Eye (tissue), 1 donor: ENCODE measurements at regions not wholly inside any gene's neighbourhood (a gene's known extent, or its start where the extent isn't known, plus 50 kb on each side); places are given as distances from the start of the nearest gene placed in this dataset.
"Not testable (repeated sequence)": the region's sequence is repeated elsewhere in the genome, so short reads cannot be mapped to it uniquely, and the experiment has no call there.

Experiments used
- DNase-seq: peaks from one replicate; pipeline ENCODE4 v3.0.0-alpha.2; 2015

DNA sequence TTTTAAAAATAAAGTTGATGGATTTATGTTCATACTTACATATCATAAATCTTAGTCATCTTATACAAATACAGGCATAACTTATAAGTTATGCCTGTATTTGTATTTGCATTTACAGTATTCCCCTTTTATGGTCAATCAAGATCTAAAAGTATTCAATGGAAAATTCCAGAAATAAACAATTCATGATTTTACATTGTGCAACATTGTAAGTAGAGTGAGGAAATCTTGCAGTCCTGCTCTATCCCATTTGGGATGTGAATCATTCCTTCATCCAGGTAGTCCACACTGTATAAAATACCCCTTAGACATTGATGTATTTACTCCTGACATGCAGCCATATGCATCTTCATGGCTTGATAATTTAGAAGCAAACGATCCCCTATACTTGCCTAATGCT lies 795.3 kb downstream of the SLITRK1 start:
- no peak for DNase-seq

GRCh38 chr13:83086088-83086487 lies 796.2 kb downstream of the SLITRK1 start:
- no peak for DNase-seq

- no peak for DNase-seq
Measured at GRCh38 chr13:83085186-83085900, 796.9 kb downstream of the SLITRK1 start.

- no peak for DNase-seq
Measured at GRCh38 chr13:83077499-83077898, 804.8 kb downstream of the SLITRK1 start.

DNA sequence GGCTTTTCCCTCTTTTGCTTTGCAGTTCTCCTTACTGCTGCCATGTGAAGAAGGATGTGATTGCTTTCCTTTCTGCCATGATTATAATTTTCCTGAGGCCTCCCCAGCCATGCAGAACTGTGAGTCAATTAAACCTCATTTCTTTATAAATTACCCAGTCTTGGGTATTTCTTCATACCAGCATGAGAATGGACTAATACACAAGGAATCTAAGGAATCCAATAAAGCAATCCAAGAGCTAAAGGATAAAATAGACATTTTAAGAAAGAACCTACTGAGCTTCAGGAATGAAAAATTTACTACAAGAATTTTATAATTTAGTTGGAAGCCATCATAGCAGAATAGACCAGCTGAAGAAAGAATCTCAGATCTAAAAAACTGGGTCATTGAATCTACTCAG lies 808.3 kb downstream of the SLITRK1 start:
- not testable (repeated sequence) for DNase-seq

- peak; percentile 40 for DNase-seq
Measured at GRCh38 chr13:83065108-83065507, 817.2 kb downstream of the SLITRK1 start.

GRCh38 chr13:83057119-83057518 lies 825.2 kb downstream of the SLITRK1 start:
- DNase-seq, result no peak

- DNase-seq, result no peak
Measured at GRCh38 chr13:83056269-83056668, 826.0 kb downstream of the SLITRK1 start.

DNA sequence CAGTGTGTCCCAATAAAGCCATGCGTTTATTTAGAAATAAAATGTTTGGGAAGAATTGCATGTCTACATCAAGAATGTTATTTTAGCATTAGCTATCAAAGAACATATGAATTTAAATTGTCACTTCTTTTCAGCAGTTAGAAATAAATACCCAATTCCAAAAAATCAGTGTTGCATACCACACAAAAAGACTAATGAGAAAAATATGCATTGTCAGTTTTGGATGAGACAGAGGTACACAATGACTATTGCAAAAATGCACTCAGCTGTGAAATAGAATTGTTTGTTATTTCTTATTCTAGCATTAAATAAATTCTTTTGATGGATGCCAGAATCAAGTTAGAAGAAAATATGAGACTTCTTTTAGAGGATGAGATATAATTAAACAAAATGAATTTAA lies 833.9 kb downstream of the SLITRK1 start:
- peak; percentile 41 for DNase-seq

- DNase-seq, result no peak
Measured at GRCh38 chr13:83024955-83025594, 857.2 kb downstream of the SLITRK1 start.

- no peak for DNase-seq
Measured at GRCh38 chr13:83024232-83024631, 858.0 kb downstream of the SLITRK1 start.

- no peak for DNase-seq
Measured at GRCh38 chr13:83019986-83020385, 862.3 kb downstream of the SLITRK1 start.

- DNase-seq, result no peak
Measured at GRCh38 chr13:83009987-83010386, 872.3 kb downstream of the SLITRK1 start.

DNA sequence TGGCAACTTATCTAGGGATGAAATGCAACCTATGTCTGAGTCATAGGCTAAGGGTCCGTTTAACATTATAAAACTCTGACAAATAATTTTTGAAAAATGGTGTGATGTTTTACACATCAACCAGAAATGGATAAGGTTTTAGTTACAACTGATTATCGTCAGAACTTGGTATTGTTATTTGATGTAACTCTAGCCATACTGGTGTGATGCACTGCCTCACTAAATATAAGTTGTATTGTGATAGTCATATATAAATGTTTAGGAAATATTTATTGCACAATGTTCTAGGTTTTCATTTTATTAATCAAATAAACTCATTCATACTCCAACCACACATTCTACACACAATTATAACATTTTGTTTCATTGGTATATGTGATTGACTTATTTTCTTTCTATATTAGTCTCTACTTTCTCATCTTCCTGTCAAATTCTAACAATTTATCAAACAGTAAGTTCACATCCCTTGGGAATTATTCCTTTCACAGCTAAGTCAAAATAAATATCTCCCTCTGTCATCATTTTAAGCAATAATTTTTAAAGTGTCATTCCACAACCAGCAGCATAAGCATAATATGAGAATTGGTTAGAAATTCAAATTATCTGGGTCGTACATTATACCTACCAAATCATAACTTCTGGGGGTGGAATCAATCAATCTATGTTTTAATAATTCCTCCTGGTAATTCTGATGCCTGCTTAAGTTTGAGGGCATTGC lies 873.9 kb downstream of the SLITRK1 start:
- DNase-seq, result no peak

- no peak for DNase-seq
Measured at GRCh38 chr13:83007226-83007625, 875.0 kb downstream of the SLITRK1 start.

DNA sequence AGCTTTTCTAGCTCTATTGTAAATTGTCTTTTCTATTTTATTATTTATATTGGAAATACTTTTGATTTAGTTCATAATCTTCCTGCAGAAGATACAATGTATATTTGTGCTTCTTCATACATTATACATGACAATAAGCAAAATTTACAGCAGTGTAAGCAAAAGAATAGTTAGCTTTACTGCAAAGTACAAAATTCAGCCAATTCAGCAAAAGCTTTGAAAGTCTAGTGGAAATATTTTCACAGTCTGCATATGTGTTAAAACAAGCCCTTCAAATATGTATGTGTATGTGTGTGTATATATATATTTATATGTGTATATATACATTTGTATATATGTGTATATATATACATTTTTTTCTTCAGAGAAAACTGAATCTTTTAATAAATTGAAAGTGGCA lies 879.1 kb downstream of the SLITRK1 start:
- no peak for DNase-seq

- DNase-seq, result no peak
Measured at GRCh38 chr13:82993417-82993816, 888.9 kb downstream of the SLITRK1 start.

GRCh38 chr13:82976499-82976898 lies 905.8 kb downstream of the SLITRK1 start:
- no peak for DNase-seq

DNA sequence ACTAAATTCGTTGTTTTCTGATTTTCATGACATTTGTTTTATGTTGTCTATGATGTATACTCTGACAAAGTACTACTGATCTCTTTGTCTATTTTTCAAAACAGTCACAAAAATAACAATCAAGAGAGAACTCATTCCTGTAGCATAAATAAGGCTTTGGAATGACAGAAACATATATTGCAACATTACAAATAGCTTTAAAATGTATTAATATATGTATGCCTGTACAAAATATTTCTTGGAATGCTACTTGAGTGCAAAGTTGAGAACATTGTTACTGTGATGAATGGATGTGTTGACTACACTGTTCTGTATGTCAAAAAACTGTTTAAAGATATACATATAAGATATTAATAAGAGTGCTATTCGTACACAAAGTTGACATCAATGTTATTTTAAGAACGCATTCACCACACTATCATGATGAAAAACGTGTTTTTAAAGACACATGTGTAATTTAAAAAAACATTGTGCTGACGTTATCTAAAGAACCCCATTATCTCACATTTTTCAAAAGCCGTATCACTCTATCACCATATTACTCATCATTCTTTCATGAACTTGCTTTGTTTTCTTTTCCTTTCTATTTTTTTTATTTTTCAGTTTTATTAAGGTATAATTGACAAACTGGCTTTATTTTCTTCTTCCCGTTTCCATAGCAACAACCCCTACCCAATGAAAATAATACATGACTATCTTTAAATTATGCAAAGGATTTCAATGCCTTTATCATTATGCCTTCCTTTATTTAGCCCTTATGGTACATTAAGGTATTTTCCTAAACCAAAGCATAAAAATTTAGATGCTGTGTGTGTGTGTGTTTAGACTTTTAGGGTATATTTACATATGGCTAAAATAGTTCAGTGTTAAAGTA lies 918.8 kb downstream of the SLITRK1 start:
- DNase-seq, result no peak

GRCh38 chr13:82962397-82962796 lies 919.9 kb downstream of the SLITRK1 start:
- no peak for DNase-seq

- no peak for DNase-seq
Measured at GRCh38 chr13:82961757-82962156, 920.5 kb downstream of the SLITRK1 start.

DNA sequence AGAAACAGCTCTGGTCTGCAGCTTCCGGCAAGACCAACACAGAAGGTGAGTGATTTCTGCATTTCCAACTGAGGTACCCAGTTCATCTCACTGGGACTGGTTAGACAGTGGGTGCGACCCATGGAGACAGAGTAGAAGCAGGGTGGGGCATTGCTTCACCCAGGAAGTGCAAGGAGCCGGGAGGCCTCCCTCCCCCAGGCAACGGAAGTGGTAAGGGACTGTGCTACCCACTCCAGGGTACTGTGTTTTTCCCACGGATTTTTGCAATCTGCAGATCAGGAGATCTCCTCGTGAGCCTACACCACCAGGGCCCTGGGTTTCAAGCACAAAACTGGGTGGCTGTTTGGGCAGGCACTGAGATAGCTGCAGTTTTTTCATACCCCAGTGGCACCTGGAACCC lies 929.9 kb downstream of the SLITRK1 start:
- not testable (repeated sequence) for DNase-seq

- no peak for DNase-seq
Measured at GRCh38 chr13:82947683-82948082, 934.6 kb downstream of the SLITRK1 start.
